IPS-18a (cell line): ENCODE measurements at regions not wholly inside any gene's neighbourhood (a gene's known extent, or its start where the extent isn't known, plus 50 kb on each side); places are given as distances from the start of the nearest gene placed in this dataset.

ENCODE experiments used
- H3K27ac ChIP-seq: one replicate; pipeline ENCODE4 v1.5.1; 2013; ENCODE audit warnings: low read length
- H3K27me3 ChIP-seq: one replicate; pipeline ENCODE4 v1.6.1; 2013; ENCODE audit warnings: mild to moderate bottlenecking, low read length; ENCODE audit not compliant: control insufficient read depth, insufficient read depth
- H3K36me3 ChIP-seq: one replicate; pipeline ENCODE4 v1.6.1; 2013; ENCODE audit warnings: low read depth, low read length; ENCODE audit not compliant: control insufficient read depth
- H3K4me1 ChIP-seq: one replicate; pipeline ENCODE4 v1.6.1; 2013; ENCODE audit warnings: low read depth, low read length; ENCODE audit not compliant: control insufficient read depth
- H3K4me3 ChIP-seq: one replicate; pipeline ENCODE4 v1.5.1; 2013; ENCODE audit warnings: low read length
- H3K9ac ChIP-seq: one replicate; pipeline ENCODE4 v1.6.1; 2013; ENCODE audit warnings: mild to moderate bottlenecking, low read length, moderate library complexity
- H3K9me3 ChIP-seq: one replicate; pipeline ENCODE4 v1.6.1; 2013; ENCODE audit warnings: low read depth, low read length; ENCODE audit not compliant: control insufficient read depth

GRCh38 chr4:188627892-188628291, 488.7 kb downstream of the TRIML1 start:
- Histone ChIP-seq H3K27ac (no peak overlapping the region), H3K4me1 (no peaks in the 10 kb centered on the region), H3K36me3 (no peaks in the 10 kb centered on the region), H3K4me3 (no peak overlapping the region), H3K9ac (no peak overlapping the region), H3K9me3 (no peaks in the 10 kb centered on the region), H3K27me3 (no peaks in the 10 kb centered on the region)

GRCh38 chr4:188639479-188640100, 500.3 kb downstream of the TRIML1 start:
- H3K4me1 ChIP-seq, result peaks cover 4% of the 10 kb centered on the region
- H3K27ac ChIP-seq, result no peak overlapping the region
- no peak overlapping the region for H3K9ac ChIP-seq
- H3K36me3 ChIP-seq, result no peaks in the 10 kb centered on the region
- H3K4me3 ChIP-seq, result no peak overlapping the region
- no peaks in the 10 kb centered on the region for H3K27me3 ChIP-seq
- H3K9me3 ChIP-seq, result no peaks in the 10 kb centered on the region

- no peak overlapping the region for H3K27ac ChIP-seq
- H3K4me1 ChIP-seq, result peaks cover 3% of the 10 kb centered on the region
- H3K9me3 ChIP-seq, result no peaks in the 10 kb centered on the region
- no peak overlapping the region for H3K9ac ChIP-seq
- H3K36me3 ChIP-seq, result no peaks in the 10 kb centered on the region
- no peak overlapping the region for H3K4me3 ChIP-seq
- no peaks in the 10 kb centered on the region for H3K27me3 ChIP-seq
Measured at GRCh38 chr4:188647820-188648370, 508.7 kb downstream of the TRIML1 start.

GRCh38 chr4:188649635-188650034, 510.4 kb downstream of the TRIML1 start:
- Histone ChIP-seq H3K36me3 (no peaks in the 10 kb centered on the region), H3K9me3 (no peaks in the 10 kb centered on the region), H3K4me3 (no peak overlapping the region), H3K27ac (no peak overlapping the region), H3K9ac (no peak overlapping the region), H3K4me1 (peaks cover 3% of the 10 kb centered on the region), H3K27me3 (no peaks in the 10 kb centered on the region)

- Histone ChIP-seq H3K27ac (no peak overlapping the region), H3K36me3 (no peaks in the 10 kb centered on the region), H3K9me3 (no peaks in the 10 kb centered on the region), H3K4me1 (peaks cover 3% of the 10 kb centered on the region), H3K9ac (no peak overlapping the region), H3K27me3 (no peaks in the 10 kb centered on the region), H3K4me3 (no peak overlapping the region)
Measured at GRCh38 chr4:188650516-188650915, 511.3 kb downstream of the TRIML1 start.

GRCh38 chr4:188657365-188657764, 518.1 kb downstream of the TRIML1 start:
- Histone ChIP-seq H3K4me1 (no peaks in the 10 kb centered on the region), H3K27me3 (no peaks in the 10 kb centered on the region), H3K27ac (no peak overlapping the region), H3K4me3 (no peak overlapping the region), H3K9ac (no peak overlapping the region), H3K9me3 (no peaks in the 10 kb centered on the region), H3K36me3 (no peaks in the 10 kb centered on the region)

- H3K27me3 ChIP-seq, result no peaks in the 10 kb centered on the region
- H3K4me1 ChIP-seq, result no peaks in the 10 kb centered on the region
- H3K36me3 ChIP-seq, result no peaks in the 10 kb centered on the region
- no peak overlapping the region for H3K9ac ChIP-seq
- no peak overlapping the region for H3K4me3 ChIP-seq
- no peaks in the 10 kb centered on the region for H3K9me3 ChIP-seq
- H3K27ac ChIP-seq, result no peak overlapping the region
Measured at GRCh38 chr4:188658958-188659522, 519.8 kb downstream of the TRIML1 start.

GRCh38 chr4:188660796-188661195, 521.6 kb downstream of the TRIML1 start:
- no peaks in the 10 kb centered on the region for H3K27me3 ChIP-seq
- no peaks in the 10 kb centered on the region for H3K4me1 ChIP-seq
- no peak overlapping the region for H3K4me3 ChIP-seq
- H3K9ac ChIP-seq, result no peak overlapping the region
- H3K9me3 ChIP-seq, result no peaks in the 10 kb centered on the region
- H3K36me3 ChIP-seq, result no peaks in the 10 kb centered on the region
- no peak overlapping the region for H3K27ac ChIP-seq

GRCh38 chr4:188661502-188661901, 522.3 kb downstream of the TRIML1 start:
- no peak overlapping the region for H3K27ac ChIP-seq
- no peak overlapping the region for H3K4me3 ChIP-seq
- no peaks in the 10 kb centered on the region for H3K36me3 ChIP-seq

GRCh38 chr4:188663369-188663768, 524.1 kb downstream of the TRIML1 start:
- Histone ChIP-seq H3K27me3 (no peaks in the 10 kb centered on the region), H3K4me1 (no peaks in the 10 kb centered on the region), H3K36me3 (no peaks in the 10 kb centered on the region), H3K4me3 (no peak overlapping the region), H3K27ac (no peak overlapping the region), H3K9me3 (no peaks in the 10 kb centered on the region), H3K9ac (no peak overlapping the region)

More at GRCh38 chr4:188661502-188661901, 522.3 kb downstream of the TRIML1 start:
- no peaks in the 10 kb centered on the region for H3K4me1 ChIP-seq
- H3K27me3 ChIP-seq, result no peaks in the 10 kb centered on the region
- H3K9ac ChIP-seq, result no peak overlapping the region
- H3K9me3 ChIP-seq, result no peaks in the 10 kb centered on the region

- H3K4me1 ChIP-seq, result no peaks in the 10 kb centered on the region
- no peaks in the 10 kb centered on the region for H3K9me3 ChIP-seq
- no peaks in the 10 kb centered on the region for H3K36me3 ChIP-seq
- H3K27ac ChIP-seq, result no peak overlapping the region
- H3K27me3 ChIP-seq, result no peaks in the 10 kb centered on the region
- H3K9ac ChIP-seq, result no peak overlapping the region
- H3K4me3 ChIP-seq, result no peak overlapping the region
Measured at GRCh38 chr4:188665491-188666457, 526.5 kb downstream of the TRIML1 start.
